Lower leg skin (tissue), 3 donors: ENCODE measurements at regions not wholly inside any gene's neighbourhood (a gene's known extent, or its start where the extent isn't known, plus 50 kb on each side); places are given as distances from the start of the nearest gene placed in this dataset.

ENCODE experiments used
- CTCF ChIP-seq, 3 donors: fragments of 450-650 bp; IDR thresholded peaks; one replicate each; pipeline ENCODE4 v1.5.1; 2016; ENCODE audit warnings: antibody characterized with exemption in 3 of 3, mild to moderate bottlenecking in 3 of 3, moderate library complexity in 2 of 3
- POLR2A ChIP-seq, 2 donors: fragments of 450-650 bp; IDR thresholded peaks; one replicate each; pipeline ENCODE4 v1.6.1; 2016 to 2017; ENCODE audit warnings: antibody characterized with exemption in 2 of 2, mild to moderate bottlenecking in 1 of 2, moderate library complexity in 1 of 2

GRCh38 chr20:39568109-39568508 lies 606.0 kb downstream of the DHX35 start:
- TF ChIP-seq CTCF (IDR thresholded peaks at IDR 0.05), result no peak
- TF ChIP-seq POLR2A (IDR thresholded peaks at IDR 0.05), result no peak
